Left renal cortex interstitium (tissue), 4 donors: ENCODE measurements at regions not wholly inside any gene's neighbourhood (a gene's known extent, or its start where the extent isn't known, plus 50 kb on each side); places are given as distances from the start of the nearest gene placed in this dataset.

Source experiments
- DNase-seq, 4 donors: peaks; one replicate each; pipeline ENCODE4 v3.0.0-alpha.2; 2013; ENCODE audit warnings: low read depth in 4 of 4, low spot score in 2 of 4, missing footprints in 1 of 4

GRCh38 chr6:24987446-24988115 lies 51.8 kb upstream of the RIPOR2 start:
- DNase-seq, result no peak

GRCh38 chr6:24988562-24988961 lies 52.8 kb upstream of the RIPOR2 start:
- no peak for DNase-seq

GRCh38 chr6:24990236-24990845 lies 54.6 kb upstream of the RIPOR2 start:
- no peak for DNase-seq

GRCh38 chr6:24990944-24991809 lies 55.4 kb upstream of the RIPOR2 start:
- DNase-seq, result no peak

- peak in 2 of 4 donors; percentile 9 to 17 for DNase-seq
Observed at GRCh38 chr6:24991810-24992467, 56.2 kb upstream of the RIPOR2 start.

GRCh38 chr6:24994812-24995211 lies 59.1 kb upstream of the RIPOR2 start:
- no peak for DNase-seq

- no peak for DNase-seq
Observed at GRCh38 chr6:24995270-24995669, 59.5 kb upstream of the RIPOR2 start.

GRCh38 chr6:24996269-24996836 lies 60.6 kb upstream of the RIPOR2 start:
- DNase-seq, result no peak

- DNase-seq, result no peak
Observed at GRCh38 chr6:24997231-24997630, 61.5 kb upstream of the RIPOR2 start.

GRCh38 chr6:24997905-24998304 lies 62.1 kb upstream of the RIPOR2 start:
- no peak for DNase-seq

GRCh38 chr6:25002326-25003091 lies 66.7 kb upstream of the RIPOR2 start:
- DNase-seq, result no peak

- no peak for DNase-seq
Observed at GRCh38 chr6:25004357-25004756, 68.6 kb upstream of the RIPOR2 start.

GRCh38 chr6:25005010-25005409 lies 69.2 kb upstream of the RIPOR2 start:
- DNase-seq, result no peak

- DNase-seq, result no peak
Observed at GRCh38 chr6:25006075-25006474, 70.3 kb upstream of the RIPOR2 start.

- no peak for DNase-seq
Observed at GRCh38 chr6:25006565-25007001, 70.8 kb upstream of the RIPOR2 start.

GRCh38 chr6:25007269-25007699 lies 71.5 kb upstream of the RIPOR2 start:
- DNase-seq, result no peak

GRCh38 chr6:25008707-25009392 lies 73.1 kb upstream of the RIPOR2 start:
- no peak for DNase-seq

- no peak for DNase-seq
Observed at GRCh38 chr6:25009393-25009710, 73.6 kb upstream of the RIPOR2 start.

GRCh38 chr6:25010176-25010575 lies 74.4 kb upstream of the RIPOR2 start:
- no peak for DNase-seq
